NCI-H524 treated with DMSO at 0.1 percent for 48 hours (cell line): ENCODE measurements at regions not wholly inside any gene's neighbourhood (a gene's known extent, or its start where the extent isn't known, plus 50 kb on each side); places are given as distances from the start of the nearest gene placed in this dataset.

ENCODE experiments used
- DNase-seq: peaks from one replicate; lab custom pipeline; 2025; lab: John Stamatoyannopoulos, UW

- DNase-seq, result no peak
Measured at GRCh38 chr6:4294636-4295035, 159.3 kb upstream of the ECI2 start.

DNA sequence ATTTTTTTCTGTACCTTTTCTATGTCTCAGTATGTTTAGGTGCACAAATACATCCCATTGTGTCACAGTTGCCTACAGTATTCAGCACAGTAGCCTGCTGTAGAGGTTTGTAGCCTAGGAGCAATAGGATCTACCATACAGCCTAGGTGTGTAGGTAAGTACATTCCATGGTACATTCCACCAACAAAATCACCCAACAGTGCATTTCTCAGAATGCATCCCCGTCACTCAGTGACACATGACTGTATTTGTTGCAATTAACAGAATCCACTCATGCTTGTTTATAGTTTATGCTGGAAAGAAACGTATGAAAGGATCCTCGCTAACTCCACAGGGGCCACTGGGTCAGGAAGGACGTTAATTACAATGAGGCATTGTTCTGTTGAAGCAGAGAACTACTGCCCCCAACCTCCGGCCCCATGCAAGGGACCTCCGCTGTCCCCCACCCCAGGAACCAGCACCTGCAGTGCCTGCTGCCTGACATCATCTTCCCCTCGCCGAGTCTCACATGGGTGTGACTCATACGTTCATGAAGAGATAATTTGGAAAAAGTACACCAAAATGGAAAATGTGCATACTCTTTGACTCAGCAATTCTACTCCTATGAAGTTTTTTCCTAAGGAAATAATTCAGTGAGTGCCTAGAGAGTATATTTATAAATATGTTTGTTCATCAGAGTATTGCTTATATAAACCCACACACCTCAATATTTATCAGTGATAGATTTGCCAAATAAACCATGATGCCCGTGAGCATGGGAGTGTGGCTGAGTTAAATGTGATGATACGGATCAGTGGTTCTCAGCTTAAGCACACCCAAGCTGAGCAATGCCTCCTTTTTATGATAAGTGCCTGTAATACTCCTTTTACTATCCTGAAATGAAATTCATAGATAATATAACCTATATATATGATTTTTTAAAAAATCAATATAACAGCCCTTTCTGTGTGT, 156.4 kb upstream of the ECI2 start:
- DNase-seq, result no peak

DNA sequence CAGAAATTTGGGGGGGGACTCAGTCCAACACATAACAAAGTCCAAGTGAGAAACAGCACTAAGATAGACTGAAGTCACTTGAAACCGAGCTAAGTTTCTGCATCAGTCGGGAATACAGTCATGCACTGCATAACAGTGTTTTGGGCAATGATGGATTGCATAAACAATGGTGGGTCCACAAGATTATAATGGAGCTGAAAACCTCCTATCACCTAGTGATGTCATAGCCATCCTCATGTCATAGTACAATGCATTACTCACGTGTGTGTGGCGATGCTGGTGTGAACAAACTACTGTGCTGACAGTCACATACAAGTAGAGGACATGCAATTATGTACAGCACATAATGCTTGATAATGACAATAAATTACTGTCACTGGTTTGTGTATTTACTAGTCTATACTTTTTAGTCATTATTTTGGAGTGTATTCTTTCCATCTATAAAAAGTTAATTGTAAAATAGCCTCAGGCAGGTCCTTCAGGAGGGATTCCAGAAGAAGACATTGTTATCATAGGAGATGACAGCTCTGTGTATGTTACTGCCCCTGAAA, 154.5 kb upstream of the ECI2 start:
- no peak for DNase-seq

DNA sequence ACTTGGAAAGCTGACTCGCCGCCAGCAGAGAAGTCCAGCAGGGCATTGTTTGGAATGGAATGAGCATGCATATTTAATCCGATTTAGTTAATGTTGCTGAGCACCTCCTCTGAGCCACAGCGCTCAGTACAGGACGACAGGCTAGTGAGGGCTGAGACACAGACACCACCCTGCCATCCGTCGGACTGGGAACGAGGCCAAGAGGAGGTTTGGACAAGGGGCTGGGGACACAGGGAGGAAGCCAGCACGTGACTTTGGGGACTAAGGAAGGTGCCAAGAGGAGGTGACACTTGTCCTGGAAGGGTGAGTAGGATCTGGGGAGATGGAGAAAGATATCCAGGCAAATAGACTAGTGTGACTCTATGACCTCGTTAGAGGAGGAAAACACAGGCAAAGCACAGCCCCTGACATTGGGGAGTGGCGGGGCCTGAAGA, 152.5 kb upstream of the ECI2 start:
- DNase-seq, result peak; percentile 59

- DNase-seq, result no peak
Measured at GRCh38 chr6:4287372-4287771, 152.0 kb upstream of the ECI2 start.

GRCh38 chr6:4282926-4283325, 147.6 kb upstream of the ECI2 start:
- no peak for DNase-seq

- DNase-seq, result peak; percentile 44
Measured at GRCh38 chr6:4281341-4282293, 146.2 kb upstream of the ECI2 start.

DNA sequence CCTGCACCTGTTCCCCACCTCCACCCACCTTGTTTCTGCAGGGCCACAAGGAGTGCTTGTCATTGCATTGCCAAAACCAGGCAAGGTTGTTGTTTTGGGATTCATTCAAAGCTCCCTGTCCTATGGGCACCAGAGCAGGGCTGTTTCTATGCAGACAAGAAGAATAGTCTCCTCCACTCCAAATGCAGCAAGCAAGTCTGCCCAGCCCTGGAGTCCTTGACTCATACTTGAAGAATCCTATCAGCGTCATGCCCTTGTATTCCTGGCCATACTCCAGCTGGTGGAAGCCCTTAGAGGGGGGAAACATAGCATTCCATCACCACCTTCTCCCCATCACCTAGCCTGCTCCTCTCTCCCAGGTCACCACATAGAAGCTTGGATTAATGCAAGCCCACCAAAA, 145.3 kb upstream of the ECI2 start:
- no peak for DNase-seq

- DNase-seq, result no peak
Measured at GRCh38 chr6:4280031-4280430, 144.7 kb upstream of the ECI2 start.

GRCh38 chr6:4274382-4275082, 139.2 kb upstream of the ECI2 start:
- no peak for DNase-seq

DNA sequence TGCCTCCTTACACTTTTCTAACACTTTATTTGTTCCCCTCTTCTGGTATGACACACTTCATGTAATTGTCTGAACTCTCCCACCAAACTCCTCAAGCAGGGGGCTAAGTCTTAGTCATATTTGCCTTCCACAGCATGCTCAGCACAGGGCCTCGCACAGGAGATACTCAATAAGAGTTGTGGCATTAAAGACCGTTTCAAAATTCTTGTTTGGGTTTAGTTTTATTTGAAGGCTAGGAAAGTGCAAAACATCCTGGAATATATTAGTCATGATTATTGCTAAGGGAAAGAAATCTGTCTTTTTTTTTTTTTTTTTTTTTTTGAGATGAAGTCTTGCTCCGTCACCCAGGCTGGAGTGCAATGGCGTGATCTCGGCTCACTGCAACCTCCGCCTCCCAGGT, 137.6 kb upstream of the ECI2 start:
- DNase-seq, result no peak

- DNase-seq, result no peak
Measured at GRCh38 chr6:4271761-4272470, 136.5 kb upstream of the ECI2 start.

GRCh38 chr6:4270776-4271175, 135.4 kb upstream of the ECI2 start:
- DNase-seq, result no peak

DNA sequence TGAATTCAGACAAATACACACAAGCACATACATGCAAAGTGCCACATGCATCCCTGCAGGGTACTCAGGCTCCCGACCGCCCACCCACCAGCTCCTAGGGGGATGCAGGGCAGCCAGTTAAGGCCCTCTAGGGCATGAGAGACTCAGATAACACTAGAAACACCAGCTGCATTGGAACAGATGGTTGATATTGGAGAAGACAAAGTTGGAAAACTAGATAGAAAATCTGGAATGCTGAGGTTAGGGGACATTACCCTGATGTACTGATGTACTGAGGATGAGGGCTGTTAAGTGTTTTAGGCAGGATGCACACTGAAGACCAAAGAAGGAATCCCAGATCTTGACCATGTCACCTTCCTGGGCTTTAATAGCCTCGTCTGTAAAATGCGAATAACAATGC, 134.6 kb upstream of the ECI2 start:
- DNase-seq, result no peak

DNA sequence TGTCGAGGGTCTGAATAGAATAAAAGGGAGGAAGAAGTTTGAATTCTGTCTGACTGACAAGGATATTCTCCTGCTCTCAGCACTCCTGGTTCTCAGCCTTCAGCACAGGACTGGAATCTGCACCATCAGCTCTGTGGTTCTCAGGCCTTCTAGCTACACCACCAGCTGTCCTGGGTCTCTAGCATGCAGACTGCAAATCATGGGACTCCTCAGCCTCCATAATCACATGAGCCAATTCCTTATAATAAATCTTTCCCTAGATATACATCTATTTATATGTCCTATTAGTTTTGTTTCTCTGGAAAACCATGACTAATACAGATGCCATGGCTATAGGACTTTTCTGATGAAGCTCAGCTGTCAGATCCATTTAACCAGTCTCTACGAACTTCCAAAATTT, 132.8 kb upstream of the ECI2 start:
- no peak for DNase-seq

DNA sequence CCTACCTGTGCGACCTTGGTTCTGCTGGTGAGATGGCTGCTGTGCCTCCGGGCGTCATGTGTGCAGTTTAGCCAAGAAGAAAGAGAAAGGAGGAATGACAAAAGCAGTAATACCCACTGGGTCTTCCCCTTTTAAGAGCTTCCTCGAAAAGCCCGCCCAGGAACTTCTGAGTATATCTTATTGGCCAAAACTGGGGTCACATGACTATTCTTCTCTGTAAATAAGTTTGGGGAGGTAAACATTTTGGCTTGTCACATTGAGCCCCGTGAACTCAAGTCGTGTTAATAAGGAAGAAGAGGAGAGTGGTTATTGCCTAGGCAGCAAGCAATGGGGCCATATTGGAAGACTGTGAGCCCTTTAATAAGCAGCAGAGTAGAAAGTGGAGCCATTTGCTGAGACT, 130.4 kb upstream of the ECI2 start:
- DNase-seq, result no peak

DNA sequence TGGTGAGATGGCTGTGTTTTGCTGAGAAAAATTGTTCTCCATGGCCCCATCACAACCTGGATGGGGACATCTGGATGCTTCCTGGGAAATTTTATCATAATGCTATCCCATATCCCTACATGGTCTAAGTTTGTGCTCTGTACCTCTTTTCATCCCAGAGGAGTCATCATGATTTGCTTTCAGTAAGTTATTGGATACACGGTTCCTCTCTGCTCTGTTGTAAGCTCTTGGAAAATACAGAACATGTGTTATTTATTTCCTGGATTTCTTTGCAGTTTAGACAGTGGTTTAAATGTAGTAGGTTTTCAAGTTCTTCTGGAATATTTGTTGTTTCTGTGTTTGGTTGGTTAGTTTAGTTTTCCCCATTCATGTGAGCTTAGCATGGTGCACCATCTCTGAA, 129.2 kb upstream of the ECI2 start:
- DNase-seq, result no peak

DNA sequence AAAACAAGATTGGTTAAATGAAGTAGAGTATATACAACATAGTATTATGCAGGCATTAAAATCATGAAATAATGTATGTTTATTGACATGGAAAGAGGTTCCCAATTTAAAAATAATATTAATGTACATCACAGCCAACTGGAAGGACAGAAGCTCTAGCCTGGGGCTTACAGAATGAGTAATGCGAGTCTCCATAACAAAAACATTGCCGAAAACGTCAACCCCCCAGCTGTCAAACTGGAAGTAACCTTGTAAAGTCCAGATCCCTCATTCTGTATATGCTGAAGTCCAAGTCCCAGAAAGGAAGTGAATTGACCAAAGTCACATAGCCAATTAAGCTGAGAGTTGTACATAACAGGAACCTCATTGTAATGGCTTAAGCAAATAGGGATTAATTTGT, 128.7 kb upstream of the ECI2 start:
- no peak for DNase-seq

- DNase-seq, result no peak
Measured at GRCh38 chr6:4262526-4262925, 127.2 kb upstream of the ECI2 start.

GRCh38 chr6:4259391-4259790, 124.0 kb upstream of the ECI2 start:
- DNase-seq, result no peak

GRCh38 chr6:4258733-4259132, 123.4 kb upstream of the ECI2 start:
- no peak for DNase-seq
